Cardiac septum (tissue), 1 donor: ENCODE measurements at regions not wholly inside any gene's neighbourhood (a gene's known extent, or its start where the extent isn't known, plus 50 kb on each side); places are given as distances from the start of the nearest gene placed in this dataset.

Source experiments
- DNase-seq: peaks from one replicate; pipeline ENCODE4 v3.0.0-alpha.2; 2020; ENCODE audit warnings: low spot score
- intact Hi-C: fragments of 100-400 bp; cut with DNase I; formaldehyde crosslinking; loops from one replicate; pipeline ENCODE4 v1.14.0; 2022
- donor health status: DM: no; HTN: no; CAD: no.

DNA sequence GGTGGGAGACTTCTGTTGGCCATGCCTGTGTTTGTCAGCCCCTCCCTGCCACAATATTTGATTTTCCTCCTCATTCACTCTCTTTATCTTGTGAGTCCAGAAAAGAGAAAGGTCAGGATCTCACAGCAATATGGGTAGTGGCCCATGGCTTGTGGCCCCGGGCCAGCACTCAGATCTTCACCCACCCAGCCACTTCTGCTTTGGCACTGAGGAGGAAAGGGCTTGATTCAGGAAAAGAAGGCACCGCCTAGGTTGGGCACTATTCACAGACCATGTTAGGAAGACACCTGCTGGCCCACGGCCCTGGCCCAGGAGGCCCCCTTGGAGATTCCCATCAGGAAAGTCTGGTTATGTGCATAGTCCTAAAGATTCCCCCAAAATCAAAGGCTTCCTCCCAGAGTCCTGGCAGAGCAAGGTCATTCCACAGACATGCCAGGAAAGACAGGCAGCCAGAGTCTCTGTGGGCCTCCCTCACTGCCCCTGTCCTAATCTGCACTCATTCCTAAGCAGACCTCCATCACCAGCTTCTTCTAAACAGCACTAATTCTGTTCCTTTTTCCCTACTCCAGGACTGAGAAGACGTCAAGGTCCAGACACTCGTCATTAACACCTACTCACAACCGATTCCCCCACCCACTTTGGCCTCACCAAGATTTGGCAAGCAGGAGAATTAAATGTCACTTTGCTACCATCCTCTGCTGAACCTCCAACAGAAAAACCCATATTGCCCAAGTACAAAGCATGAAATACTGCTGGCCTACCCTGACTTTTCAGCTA lies 179.3 kb downstream of the DEPDC1B start:
- intact Hi-C loops = no loop called here
- DNase-seq = no peak

DNA sequence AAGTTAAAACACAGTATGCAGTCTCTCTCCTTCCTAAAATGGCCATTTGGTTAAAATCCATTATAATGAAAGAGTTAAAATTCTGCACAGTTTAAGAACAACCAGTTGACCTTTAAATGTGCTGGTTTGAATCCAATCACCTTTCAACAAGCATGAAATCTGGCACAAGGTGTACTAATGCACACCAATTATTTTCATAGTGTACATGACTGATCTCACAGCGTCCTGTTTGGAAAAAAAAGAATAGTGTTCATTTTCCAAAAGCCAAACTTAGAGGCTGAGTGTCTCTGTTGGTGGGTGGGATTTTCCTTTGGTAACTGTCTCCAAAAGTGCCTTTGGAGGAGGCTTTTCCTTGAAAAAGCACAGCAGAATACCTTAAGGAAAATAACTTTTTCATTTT lies 180.6 kb downstream of the DEPDC1B start:
- DNase-seq = no peak
- intact Hi-C loops = no loop called here

- intact Hi-C loops = no loop called here
- DNase-seq = no peak
Observed at GRCh38 chr5:60517850-60518249, 182.1 kb downstream of the DEPDC1B start.

DNA sequence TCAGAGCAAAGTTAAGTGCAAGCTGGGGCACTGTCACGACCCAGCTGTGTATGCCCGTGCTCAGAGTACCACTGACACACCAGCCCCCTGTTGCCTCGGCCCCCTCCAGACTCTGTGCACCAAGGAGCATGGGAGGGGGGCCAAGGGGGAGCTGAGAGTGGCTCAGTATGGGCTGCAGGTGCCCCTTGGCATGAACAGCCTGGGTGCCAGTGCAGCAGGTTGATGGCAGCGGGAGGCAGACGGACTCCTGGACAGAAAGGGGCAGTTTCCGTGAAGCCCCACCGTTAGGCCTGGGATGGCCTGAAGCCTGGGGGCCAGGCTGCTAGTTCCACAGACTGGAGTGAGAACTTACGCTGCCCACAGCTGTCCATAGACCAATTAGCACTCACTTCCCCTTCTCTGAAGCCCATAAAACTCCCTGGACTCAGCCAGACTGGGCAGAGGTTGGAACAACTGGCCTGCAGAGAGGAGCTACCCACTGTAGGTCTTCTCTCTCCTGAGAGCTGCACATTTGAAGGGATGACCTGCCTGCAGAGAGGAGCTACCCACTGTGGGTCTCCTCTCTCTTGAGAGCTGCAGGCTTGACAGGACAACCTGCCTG lies 182.8 kb downstream of the DEPDC1B start:
- intact Hi-C loops = no loop called here
- no peak for DNase-seq

DNA sequence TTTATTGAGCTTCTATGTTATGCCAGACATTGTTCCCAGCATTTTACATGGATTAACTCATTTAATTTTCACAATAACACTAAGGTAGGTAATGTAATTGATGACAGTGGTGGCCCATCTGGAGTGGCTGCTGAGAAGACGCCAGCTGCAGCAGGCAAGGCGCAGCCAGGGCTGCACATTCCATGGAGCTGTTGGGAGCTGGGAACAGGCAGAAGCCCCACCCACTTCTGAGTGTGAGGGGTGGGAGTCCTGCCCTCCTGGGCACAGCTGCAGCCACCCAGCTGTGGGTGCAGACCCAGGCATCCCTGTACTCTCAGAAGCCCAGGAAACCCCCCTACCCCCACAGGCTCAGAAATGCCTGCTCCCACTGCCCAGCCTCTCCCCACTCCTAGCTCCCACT lies 183.3 kb downstream of the DEPDC1B start:
- DNase-seq = no peak
- intact Hi-C loops = no loop called here

DNA sequence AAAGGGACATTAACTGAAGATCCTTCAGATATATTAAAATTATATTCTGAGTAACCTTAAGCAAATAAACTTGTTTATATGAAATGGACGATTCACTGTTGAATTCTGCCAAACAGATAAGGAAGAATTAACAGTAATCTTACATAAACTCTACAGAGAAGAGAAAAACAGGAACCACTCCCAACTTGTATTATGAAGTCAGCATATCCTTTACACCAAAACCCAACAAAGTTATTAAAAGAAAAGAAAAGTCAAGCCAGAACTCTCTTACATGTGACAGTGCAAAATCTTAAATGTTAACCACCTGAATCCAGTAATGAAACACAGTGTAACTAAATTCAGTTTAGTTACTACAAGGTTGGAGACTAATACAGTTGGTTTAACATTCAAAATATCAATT lies 185.8 kb downstream of the DEPDC1B start:
- no peak for DNase-seq
- intact Hi-C loops = no loop called here

DNA sequence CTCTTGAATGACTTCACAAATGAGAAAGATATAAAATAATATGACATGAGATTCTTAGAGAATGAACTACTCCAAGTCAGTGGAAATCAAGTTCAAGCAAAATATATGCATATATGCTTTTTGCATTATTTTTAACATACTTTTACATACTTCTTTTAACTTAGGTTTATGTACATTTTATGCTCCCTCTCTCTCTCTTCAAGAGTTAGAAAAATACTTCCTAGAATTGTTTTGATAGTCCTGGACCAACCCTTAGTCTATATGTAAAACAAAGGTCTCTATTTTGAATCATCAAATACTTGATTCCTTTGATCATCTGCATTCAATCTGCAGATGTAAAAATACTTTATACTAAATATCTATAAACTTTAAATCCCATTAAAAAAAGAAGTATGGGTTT lies 187.8 kb downstream of the DEPDC1B start:
- DNase-seq = no peak
- intact Hi-C loops = no loop called here

DNA sequence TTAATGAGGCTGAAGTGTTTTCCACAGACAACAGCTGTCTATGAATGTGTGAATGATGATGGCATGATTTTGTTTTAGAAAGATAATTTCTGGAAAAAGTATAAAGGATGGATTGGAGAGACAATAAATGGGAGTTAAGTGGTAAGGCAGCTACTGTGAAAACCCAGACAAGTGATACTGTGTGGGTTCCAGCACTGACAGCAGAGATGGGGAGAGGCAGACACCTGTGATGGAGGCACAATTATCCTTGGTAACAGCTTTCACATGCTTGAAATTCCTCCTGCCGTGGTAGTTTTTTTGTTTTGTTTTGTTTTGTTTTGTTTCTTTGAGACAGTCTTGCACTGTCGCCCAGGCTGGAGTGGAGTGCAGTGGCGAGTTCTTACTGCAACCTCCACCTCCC lies 189.3 kb downstream of the DEPDC1B start:
- no peak for DNase-seq
- intact Hi-C loops = no loop called here

DNA sequence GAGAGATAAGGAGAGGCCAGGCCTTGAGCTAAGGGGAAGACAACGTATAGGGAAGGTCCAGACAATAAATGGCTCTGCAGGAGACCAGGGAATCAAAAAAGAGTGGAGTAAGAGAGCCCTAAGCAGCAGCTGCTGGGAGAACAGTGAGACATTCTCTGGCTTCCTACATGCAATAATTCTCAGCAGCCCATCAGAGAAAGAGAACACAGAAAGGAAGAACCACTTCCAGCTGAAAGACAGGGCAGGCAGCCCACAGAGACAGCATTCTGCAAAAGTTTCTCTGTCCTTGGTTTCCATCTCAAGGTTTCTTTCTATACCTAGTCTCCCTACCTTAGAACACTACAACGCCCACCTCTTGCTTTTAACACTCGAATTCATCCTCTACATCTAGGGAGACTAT lies 189.9 kb downstream of the DEPDC1B start:
- intact Hi-C loops = no loop called here
- no peak for DNase-seq

DNA sequence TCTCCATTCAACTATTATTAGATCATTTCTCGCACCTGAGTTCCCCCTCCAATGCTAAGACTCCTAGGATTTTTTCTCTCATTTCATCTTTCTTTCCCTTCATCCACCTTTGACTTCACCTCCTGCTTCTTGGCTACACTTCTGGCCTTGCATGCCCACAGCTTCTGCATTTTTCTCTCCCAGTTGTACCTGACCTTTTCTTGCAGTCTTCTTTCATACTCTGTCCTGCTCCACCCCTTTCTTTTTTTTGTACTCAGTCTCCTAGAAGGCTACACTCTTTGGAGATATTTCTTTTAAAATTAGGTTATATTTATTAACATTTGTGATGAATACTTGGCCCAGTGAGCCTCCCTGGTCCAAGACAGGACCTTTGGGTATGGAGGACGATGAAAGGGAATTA lies 190.4 kb downstream of the DEPDC1B start:
- no peak for DNase-seq
- intact Hi-C loops = no loop called here

DNA sequence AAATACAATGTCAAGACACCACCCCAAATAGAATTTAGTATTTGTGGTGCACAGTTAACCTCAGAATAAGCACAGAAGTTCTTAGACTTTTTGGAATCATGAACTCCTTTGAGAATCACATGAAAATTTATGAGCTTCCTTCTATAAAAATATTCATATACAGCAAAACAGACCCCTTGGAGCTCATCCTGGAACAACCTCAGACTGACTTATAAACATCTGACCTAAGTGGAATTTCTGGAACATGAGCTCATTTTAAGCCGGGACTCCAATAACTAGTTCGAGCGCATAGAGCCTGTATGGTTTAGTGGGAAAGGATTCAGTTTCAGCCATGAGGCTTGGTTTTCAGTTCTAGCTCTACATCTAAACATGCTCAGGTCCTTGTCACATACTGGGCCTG lies 192.3 kb downstream of the DEPDC1B start:
- no peak for DNase-seq
- intact Hi-C loops = no loop called here

- no peak for DNase-seq
- intact Hi-C loops = no loop called here
Observed at GRCh38 chr5:60505373-60506171, 194.4 kb downstream of the DEPDC1B start.

DNA sequence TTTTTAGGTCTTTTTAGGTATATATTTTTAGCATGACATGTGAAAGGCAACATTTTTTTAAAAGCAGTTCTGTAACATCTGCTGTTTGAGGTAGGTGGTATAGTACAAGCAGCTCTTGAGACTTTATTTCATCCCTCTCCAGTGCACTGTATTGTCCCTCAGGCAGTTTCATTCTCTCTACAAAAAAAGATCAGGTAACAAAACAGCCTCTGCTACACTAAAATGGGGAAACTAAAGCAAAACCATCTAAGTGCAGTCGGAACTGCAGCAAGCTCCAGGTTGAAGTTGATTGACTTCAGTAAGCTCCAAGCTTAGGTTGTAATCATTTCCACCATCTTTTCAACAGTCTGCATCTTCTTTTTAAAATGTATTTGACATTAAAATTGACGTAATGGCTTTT lies 195.6 kb downstream of the DEPDC1B start:
- intact Hi-C loops = no loop called here
- DNase-seq = no peak

GRCh38 chr5:60503771-60504170 lies 196.2 kb downstream of the DEPDC1B start:
- DNase-seq = no peak
- intact Hi-C loops = no loop called here

- intact Hi-C loops = no loop called here
- no peak for DNase-seq
Observed at GRCh38 chr5:60497706-60498500, 202.1 kb downstream of the DEPDC1B start.

DNA sequence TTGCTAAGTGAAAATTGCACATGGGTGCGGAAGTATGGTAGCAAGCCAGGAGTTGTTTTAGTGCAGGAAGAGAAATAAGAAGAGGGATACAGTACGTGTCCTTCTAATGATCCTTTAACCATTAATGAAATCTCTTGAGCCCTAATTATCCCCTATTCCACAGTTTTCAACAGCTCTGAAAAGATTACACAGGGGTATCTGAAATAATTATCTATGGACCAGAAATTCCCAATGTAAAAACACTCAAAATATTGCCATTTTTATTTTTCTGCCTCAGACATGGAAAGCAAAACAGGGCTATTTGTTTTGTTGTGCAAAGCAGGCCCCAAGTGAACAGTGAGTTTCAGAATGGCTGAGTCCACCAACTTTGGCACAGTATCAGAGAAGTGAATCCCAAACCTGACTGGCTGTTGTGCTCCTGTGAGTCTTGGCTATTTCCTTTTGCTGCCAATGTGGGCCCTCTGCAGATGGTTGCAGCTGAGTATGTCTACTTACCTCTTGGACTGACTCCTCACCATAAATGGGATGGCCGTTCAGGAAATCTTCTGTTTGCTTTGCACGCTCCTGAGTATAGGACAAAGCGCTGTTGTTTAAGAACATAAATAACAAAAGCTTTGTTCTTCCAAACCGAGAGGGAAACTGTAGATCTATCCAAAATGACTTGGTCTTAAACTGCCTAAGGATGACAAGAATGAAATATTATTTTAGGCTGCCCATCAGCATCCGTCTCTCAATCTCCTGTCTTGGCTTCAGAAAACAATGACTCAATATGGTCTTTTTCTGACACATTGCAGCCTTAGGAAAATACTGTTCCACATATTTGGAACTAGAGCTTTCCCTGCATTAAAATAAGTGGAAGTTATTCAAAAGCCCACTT lies 204.1 kb downstream of the DEPDC1B start:
- no peak for DNase-seq
- intact Hi-C loops = no loop called here

GRCh38 chr5:60494635-60495034 lies 205.3 kb downstream of the DEPDC1B start:
- DNase-seq = no peak
- intact Hi-C loops = no loop called here

GRCh38 chr5:60494144-60494543 lies 205.8 kb downstream of the DEPDC1B start:
- DNase-seq = no peak
- intact Hi-C loops = no loop called here

GRCh38 chr5:60493372-60493771 lies 206.6 kb downstream of the DEPDC1B start:
- intact Hi-C loops = no loop called here
- DNase-seq = no peak
